ENCODE measurements at regions not wholly inside any gene's neighbourhood (a gene's known extent, or its start where the extent isn't known, plus 50 kb on each side); places are given as distances from the start of the nearest gene placed in this dataset.

GRCh38 chr4:149160370-149160769 lies 655.3 kb downstream of the IQCM start:
- TF ChIP-seq CTCF (IDR thresholded peaks at IDR 0.05) (no peak), EZH2 (IDR thresholded peaks at IDR 0.05; ENCODE audit: borderline replicate concordance, insufficient read depth, low read depth, low read length, poor library complexity, severe bottlenecking) (no peak)
- H4K20me1 ChIP-seq (ENCODE audit: control insufficient read depth, insufficient read depth, low read length, poor library complexity, severe bottlenecking) = no peaks in the 10 kb centered on the region
- Mint-ChIP-seq H3K27ac (no peak overlapping the region), H3K27me3 (no peaks in the 10 kb centered on the region), H3K4me1 (no peaks in the 10 kb centered on the region), H3K4me3 (no peak overlapping the region), H3K9me3 (ENCODE audit: insufficient read depth) (no peaks in the 10 kb centered on the region)
- POLR2A ChIA-PET = no interaction called here
- H3K4me1 ChIP-seq (ENCODE audit: control insufficient read depth in 2 of 2, insufficient read depth in 2 of 2, low read length in 2 of 2) = no peaks in the 10 kb centered on the region
- no CpG with 5 or more reads among the region's 2 CpGs for WGBS (ENCODE audit: insufficient coverage)
- H3K4me3 ChIP-seq (ENCODE audit: control extremely low read depth in 1 of 5, extremely low read depth in 1 of 5, insufficient read depth in 1 of 5, low read depth in 2 of 5, low read length in 4 of 5) = no peak overlapping the region
- CTCF ChIA-PET = no interaction called here
- ATAC-seq (ENCODE audit: low read depth) (no peak), DNase-seq (no peak)
- no peaks in the 10 kb centered on the region for H3K36me3 ChIP-seq (replicated peaks in 1 of 2; ENCODE audit: control extremely low read depth in 1 of 2, control insufficient read depth in 1 of 2, extremely low read depth in 1 of 2, insufficient read depth in 2 of 2, low read length in 1 of 2)
- no peak overlapping the region for H3K4me2 ChIP-seq (replicated peaks; ENCODE audit: low read depth, low read length, poor library complexity, severe bottlenecking)
- no peaks in the 10 kb centered on the region for H3K9me3 ChIP-seq (ENCODE audit: control extremely low read depth in 1 of 3, control insufficient read depth in 2 of 3, insufficient read depth in 1 of 3, low read length in 2 of 3)
- intact Hi-C loops (cut with micrococcal nuclease) = no loop called here
- H3K9ac ChIP-seq (ENCODE audit: low read length) = no peak overlapping the region
- H3K27ac ChIP-seq (ENCODE audit: low read length in 2 of 2) = no peak overlapping the region
- H2AFZ ChIP-seq (ENCODE audit: insufficient read depth, low read depth, low read length, poor library complexity, severe bottlenecking) = no peak overlapping the region
- no peaks in the 10 kb centered on the region for H3K79me2 ChIP-seq (ENCODE audit: control insufficient read depth, insufficient read depth, low read length)
- no peaks in the 10 kb centered on the region for H3K27me3 ChIP-seq (replicated peaks in 1 of 4; ENCODE audit: control extremely low read depth in 1 of 4, control insufficient read depth in 3 of 4, insufficient read depth in 4 of 4, low read length in 3 of 4)

GRCh38 chr4:149158817-149159216 lies 656.8 kb downstream of the IQCM start:
- DNase-seq (no peak), ATAC-seq (ENCODE audit: low read depth) (no peak)
- Histone ChIP-seq H3K27me3 (replicated peaks in 1 of 4; ENCODE audit: control extremely low read depth in 1 of 4, control insufficient read depth in 3 of 4, insufficient read depth in 4 of 4, low read length in 3 of 4) (no peaks in the 10 kb centered on the region), H3K4me3 (ENCODE audit: control extremely low read depth in 1 of 5, extremely low read depth in 1 of 5, insufficient read depth in 1 of 5, low read depth in 2 of 5, low read length in 4 of 5) (no peak overlapping the region), H3K9me3 (ENCODE audit: control extremely low read depth in 1 of 3, control insufficient read depth in 2 of 3, insufficient read depth in 1 of 3, low read length in 2 of 3) (no peaks in the 10 kb centered on the region), H3K27ac (ENCODE audit: low read length in 2 of 2) (no peak overlapping the region), H2AFZ (ENCODE audit: insufficient read depth, low read depth, low read length, poor library complexity, severe bottlenecking) (no peak overlapping the region), H3K4me2 (replicated peaks; ENCODE audit: low read depth, low read length, poor library complexity, severe bottlenecking) (no peak overlapping the region), H4K20me1 (ENCODE audit: control insufficient read depth, insufficient read depth, low read length, poor library complexity, severe bottlenecking) (no peaks in the 10 kb centered on the region), H3K4me1 (ENCODE audit: control insufficient read depth in 2 of 2, insufficient read depth in 2 of 2, low read length in 2 of 2) (no peaks in the 10 kb centered on the region), H3K36me3 (replicated peaks in 1 of 2; ENCODE audit: control extremely low read depth in 1 of 2, control insufficient read depth in 1 of 2, extremely low read depth in 1 of 2, insufficient read depth in 2 of 2, low read length in 1 of 2) (no peaks in the 10 kb centered on the region), H3K9ac (ENCODE audit: low read length) (no peak overlapping the region), H3K79me2 (ENCODE audit: control insufficient read depth, insufficient read depth, low read length) (no peaks in the 10 kb centered on the region)
- H3K27ac Mint-ChIP-seq = no peak overlapping the region
- H3K9me3 Mint-ChIP-seq (ENCODE audit: insufficient read depth) = no peaks in the 10 kb centered on the region
- H3K4me3 Mint-ChIP-seq = no peak overlapping the region
- POLR2A ChIA-PET = no interaction called here
- intact Hi-C loops (cut with micrococcal nuclease) = no loop called here
- H3K27me3 Mint-ChIP-seq = no peaks in the 10 kb centered on the region
- CTCF ChIA-PET = no interaction called here
- H3K4me1 Mint-ChIP-seq = no peaks in the 10 kb centered on the region
- no peak for TF ChIP-seq EZH2 (IDR thresholded peaks at IDR 0.05; ENCODE audit: borderline replicate concordance, insufficient read depth, low read depth, low read length, poor library complexity, severe bottlenecking)
- TF ChIP-seq CTCF (IDR thresholded peaks at IDR 0.05) = no peak
- no CpG with 5 or more reads among the region's 3 CpGs for WGBS (ENCODE audit: insufficient coverage)

All from B cell (primary cell).